ENCODE measurements at regions not wholly inside any gene's neighbourhood (a gene's known extent, or its start where the extent isn't known, plus 50 kb on each side); places are given as distances from the start of the nearest gene placed in this dataset.

GRCh38 chr22:48849963-48850657 lies 977.6 kb downstream of the BRD1 start:
- no peak for DNase-seq

DNA sequence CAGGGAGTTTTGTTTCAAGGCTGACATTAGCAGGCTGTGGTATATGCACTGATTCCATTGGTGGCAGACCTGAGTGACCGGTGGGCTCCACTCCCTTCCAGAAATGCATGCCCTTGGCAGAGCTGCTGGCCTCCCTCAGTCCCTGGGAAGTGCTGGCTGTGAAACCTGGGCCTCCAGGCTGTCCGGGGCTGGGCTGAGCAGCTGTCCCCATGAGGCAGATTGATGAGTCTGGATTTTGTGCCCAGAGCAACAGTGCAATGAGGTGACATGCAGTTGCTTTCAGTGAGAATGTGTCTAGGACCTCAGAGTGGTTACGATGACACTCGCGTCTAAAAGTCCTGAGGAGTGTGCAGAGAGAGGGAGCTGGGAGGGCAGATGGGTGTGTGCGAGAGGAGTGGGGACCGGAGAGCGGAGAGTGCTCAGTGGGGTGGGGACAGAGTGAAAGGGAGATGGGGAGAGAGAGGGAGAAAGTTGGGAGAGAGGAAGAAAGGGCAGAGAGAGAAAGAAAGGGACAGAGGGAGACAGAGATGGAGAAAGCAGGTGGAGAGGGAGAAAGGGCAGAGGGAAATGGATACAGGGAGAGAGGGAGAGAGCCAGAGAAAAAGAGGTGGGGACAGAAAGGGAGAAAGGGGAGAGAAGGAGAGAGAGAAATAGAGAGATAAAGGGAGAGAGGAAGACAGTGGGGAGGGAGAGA lies 978.3 kb downstream of the BRD1 start:
- DNase-seq, result no peak

- no peak for DNase-seq
Measured at GRCh38 chr22:48846200-48846599, 981.5 kb downstream of the BRD1 start.

DNA sequence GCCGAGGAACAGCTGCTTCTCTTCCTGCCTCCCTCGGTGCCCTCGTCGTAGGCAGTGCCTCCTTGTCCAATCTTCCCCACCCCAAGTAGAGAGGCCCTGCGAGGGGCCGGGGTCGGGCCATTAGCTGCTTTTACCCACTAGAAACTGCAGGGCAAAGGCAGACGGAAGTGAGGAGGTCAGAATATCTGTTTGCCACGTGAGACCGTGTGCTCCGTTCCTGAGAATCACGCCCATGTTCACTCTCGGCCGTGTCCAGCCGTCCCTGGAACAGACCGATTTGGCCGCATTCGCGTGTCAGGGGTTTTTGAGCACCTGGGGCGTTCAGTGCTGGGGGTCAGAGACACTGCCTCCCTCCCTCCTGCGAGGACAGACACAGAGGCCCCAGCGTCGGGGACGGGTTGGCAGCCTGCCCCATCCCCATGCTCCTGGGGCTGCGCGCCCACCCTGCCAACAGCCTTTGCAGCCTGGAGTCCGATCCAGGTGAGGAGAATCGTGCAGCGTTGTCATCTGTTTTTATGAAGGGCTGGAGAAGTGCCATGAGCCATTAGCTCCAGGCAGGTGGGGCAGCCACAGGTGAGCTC lies 982.2 kb downstream of the BRD1 start:
- no peak for DNase-seq

DNA sequence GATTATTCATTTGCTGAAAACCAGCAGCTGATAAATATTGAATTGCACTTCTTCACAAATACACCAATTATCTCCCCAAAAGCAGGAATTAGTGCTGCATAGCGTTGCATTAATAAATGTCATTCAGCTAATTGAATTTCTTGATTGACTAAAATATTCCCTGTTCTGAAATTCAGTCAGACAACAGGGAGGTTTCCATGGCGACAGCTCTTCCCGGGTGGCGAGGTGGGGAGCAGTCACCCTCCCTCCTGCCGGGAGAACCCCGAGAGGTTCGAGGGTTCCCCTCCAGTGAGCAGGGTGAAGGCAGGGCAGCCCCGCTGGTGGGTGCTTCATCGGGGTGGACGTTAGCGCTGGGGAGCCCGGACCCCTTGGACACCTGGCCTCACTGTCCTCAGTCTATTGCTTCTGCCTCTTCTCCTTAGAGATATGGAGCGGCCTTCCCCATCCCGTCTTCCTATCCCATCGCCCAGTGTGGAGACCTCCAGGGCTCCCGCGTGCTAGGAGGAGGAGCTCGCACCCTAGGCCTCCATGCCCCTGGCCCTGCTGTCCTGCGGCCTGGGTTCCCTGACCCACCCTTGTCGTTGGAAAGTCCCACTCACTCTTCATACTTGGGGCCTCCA lies 983.5 kb downstream of the BRD1 start:
- no peak for DNase-seq

DNA sequence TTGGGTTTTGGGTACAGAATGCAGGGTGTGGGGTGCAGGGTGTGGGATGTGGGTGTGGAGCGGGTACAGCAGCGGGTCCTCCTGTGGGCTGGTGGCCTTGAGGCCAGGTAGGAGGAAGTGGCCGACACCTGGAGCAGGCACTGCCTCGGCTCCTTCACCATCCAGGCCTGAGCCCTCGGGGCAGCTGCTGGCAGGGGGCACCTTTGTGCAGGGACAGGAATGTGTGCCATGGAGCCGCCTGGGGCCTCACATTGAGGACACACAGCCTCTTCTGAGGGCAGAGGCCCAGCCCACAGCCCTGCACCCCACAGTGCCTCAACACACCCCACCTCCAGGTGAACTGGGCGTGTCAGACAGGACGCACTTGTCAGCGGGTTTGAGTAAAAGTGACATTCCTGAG lies 984.0 kb downstream of the BRD1 start:
- no peak for DNase-seq

DNA sequence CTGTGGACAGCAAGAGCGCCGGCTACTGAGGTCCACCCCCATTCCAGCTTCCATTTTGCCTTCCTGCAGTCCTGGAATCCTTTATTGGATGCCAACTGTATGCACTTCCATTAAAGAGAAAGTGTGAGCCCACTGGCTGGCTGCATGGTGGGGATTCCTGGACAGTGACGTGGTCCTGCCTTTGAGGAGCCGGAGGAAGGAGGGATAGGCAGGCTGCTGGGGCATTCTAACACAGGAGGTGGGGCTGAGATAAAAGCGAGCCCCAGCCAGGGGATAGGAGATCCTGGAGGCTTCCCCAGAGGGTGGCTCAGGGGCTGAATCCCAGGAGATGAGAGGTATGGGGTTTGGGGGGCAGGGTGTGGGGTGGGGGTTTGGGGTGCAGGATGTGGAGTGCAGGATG lies 984.7 kb downstream of the BRD1 start:
- no peak for DNase-seq

DNA sequence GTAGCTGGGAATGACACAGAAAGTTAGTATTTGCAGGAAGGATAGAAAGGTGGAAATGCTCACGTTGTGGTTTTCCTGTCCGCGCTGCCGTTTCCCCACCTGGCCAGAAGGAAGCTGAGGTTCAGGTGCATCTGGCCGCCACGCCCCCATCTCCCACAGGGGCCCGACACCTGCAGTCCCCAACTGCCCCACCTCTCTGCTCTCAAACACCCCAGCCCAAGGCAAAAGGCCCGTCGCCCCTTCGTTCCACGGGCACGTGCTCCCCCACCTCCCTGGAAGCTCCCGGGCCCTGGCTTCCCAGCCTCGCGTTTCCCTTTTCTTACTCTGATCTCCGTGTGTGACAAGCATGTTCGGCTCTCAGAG lies 985.1 kb downstream of the BRD1 start:
- DNase-seq, result no peak

GRCh38 chr22:48841881-48842582 lies 985.6 kb downstream of the BRD1 start:
- DNase-seq, result no peak

- no peak for DNase-seq
Measured at GRCh38 chr22:48840112-48840949, 987.3 kb downstream of the BRD1 start.

- DNase-seq, result no peak
Measured at GRCh38 chr22:48838846-48839730, 988.6 kb downstream of the BRD1 start.

- DNase-seq, result no peak
Measured at GRCh38 chr22:48838376-48838775, 989.3 kb downstream of the BRD1 start.

- no peak for DNase-seq
Measured at GRCh38 chr22:48837341-48837935, 990.2 kb downstream of the BRD1 start.

DNA sequence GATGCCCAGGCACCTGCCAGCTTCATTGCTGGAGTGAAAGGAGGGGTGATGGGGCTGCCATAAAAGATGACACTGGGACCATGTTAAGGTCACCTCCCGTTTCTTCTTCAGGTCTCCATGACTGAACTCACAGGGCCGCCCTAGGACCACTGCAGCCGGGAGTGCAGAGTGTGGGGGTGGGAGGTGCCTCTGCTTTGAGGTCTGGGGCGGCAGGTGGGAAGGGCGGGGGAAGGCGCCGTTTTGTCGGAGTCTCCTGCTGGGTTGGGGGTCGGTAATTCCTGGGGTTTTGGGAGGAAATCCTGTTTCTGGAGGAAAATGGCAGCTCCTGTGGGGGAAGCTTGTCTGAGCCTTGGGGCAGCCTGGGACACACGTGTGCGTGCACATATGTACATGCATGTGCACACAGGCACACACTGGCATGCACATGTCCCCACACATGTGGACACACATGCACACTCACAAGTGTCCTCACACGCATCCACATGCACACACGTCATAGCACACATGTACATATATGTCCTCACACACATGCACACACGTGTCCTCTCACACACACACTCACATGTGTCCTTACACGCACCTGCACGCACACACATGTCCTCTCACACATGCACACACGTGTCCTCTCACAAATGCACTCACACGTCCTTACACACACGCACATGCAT lies 990.9 kb downstream of the BRD1 start:
- no peak for DNase-seq

- no peak for DNase-seq
Measured at GRCh38 chr22:48835857-48836672, 991.6 kb downstream of the BRD1 start.

GRCh38 chr22:48835364-48835763 lies 992.3 kb downstream of the BRD1 start:
- no peak for DNase-seq

DNA sequence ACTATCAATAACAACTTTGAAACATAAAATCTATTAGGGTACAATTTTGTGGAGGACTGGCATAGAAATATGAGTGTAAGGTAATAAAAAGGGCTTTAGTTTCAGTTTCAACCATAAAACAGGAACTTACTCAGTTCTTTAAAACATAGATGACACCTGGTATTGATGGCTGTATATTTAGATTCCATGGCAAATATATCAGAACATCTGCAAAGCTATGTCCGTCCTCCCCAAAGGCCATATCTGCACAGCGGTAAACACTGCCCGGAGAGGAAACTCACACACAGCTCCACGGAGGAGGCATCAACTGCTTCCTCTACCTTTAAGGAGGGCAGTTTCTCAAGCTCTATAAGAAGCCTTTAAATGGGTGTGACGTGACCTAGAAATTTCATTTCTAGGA lies 993.3 kb downstream of the BRD1 start:
- no peak for DNase-seq

- DNase-seq, result no peak
Measured at GRCh38 chr22:48832592-48832991, 995.1 kb downstream of the BRD1 start.

GRCh38 chr22:48829908-48830307 lies 997.8 kb downstream of the BRD1 start:
- no peak for DNase-seq
